Mucosa of gallbladder (tissue), 1 donor: ENCODE measurements at regions not wholly inside any gene's neighbourhood (a gene's known extent, or its start where the extent isn't known, plus 50 kb on each side); places are given as distances from the start of the nearest gene placed in this dataset.
"Not testable (repeated sequence)": the region's sequence is repeated elsewhere in the genome, so short reads cannot be mapped to it uniquely, and the experiment has no call there.

ENCODE experiments used
- DNase-seq: peaks from one replicate; pipeline ENCODE4 v3.0.0-alpha.2; 2020; ENCODE audit warnings: low spot score
- donor health status: DM: no; HTN: no; CAD: no.

- no peak for DNase-seq
These were observed 88.7 kb upstream of the TNIK start for GRCh38 chr3:171548917-171549316.

- DNase-seq = no peak
These were observed 83.6 kb upstream of the TNIK start for GRCh38 chr3:171543759-171544300.

DNA sequence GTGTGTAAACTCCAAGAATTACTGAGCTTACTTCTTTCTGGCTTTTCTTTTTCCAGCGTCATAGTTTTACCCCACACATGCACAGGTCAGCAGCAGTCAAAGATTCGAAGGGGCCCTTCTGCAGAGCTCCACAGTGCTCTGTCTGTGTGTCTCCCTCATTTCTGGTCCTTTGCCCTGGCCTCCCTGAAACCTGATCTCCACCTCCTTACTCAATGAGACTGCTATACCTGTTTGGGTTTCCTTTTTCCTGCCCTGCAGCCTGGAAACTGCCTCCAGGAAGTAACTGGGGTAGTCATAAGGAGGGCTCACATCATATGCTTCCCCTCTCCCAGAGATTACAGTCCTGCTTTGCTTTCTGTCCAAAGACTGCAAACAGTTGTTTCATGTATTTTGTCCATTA, 82.8 kb upstream of the TNIK start:
- no peak for DNase-seq

- DNase-seq = no peak
These were observed 81.4 kb upstream of the TNIK start for GRCh38 chr3:171541647-171542046.

- DNase-seq = no peak
These were observed 81.0 kb upstream of the TNIK start for GRCh38 chr3:171541181-171541580.

GRCh38 chr3:171535799-171536198, 75.6 kb upstream of the TNIK start:
- DNase-seq = no peak

DNA sequence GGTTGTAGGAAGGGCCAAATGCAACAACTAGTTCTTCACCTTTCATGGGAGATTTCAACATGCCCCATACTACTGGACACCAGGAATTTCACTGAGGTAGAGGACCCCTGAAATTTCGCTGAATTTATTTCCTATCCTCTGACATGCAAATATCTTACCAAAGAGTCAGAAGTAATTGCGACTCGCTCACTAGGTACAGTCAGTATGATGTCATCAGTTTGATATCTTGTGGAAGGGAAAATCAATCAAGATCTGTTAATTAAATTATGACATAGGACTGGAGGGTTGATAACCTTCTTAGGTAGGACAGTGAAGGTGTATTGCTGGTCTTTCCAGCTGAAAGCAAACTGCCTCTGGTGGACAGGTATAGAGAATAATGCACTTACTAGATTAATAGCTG, 74.9 kb upstream of the TNIK start:
- DNase-seq = no peak

DNA sequence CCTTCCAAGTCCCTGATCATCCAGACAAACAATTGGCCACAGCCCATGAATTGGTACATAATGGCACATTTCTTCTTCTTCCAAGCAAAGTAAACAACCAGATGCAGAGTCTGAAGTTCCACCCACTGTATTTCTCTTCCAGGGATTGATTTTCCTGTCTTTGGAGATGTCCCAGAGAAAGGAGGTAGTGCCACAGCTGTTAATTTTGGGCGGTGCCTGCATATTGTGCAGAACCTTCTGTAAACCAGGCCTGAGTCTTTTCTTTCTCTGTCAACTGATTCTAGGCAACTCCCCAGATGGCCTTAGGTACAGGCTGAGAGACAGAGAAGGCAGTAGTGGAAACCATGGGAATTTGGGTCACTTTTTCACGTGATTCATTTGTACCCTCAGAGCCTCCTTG, 73.5 kb upstream of the TNIK start:
- DNase-seq = no peak

- DNase-seq = no peak
These were observed 72.1 kb upstream of the TNIK start for GRCh38 chr3:171532294-171532693.

- DNase-seq = no peak
These were observed 71.5 kb upstream of the TNIK start for GRCh38 chr3:171531716-171532115.

DNA sequence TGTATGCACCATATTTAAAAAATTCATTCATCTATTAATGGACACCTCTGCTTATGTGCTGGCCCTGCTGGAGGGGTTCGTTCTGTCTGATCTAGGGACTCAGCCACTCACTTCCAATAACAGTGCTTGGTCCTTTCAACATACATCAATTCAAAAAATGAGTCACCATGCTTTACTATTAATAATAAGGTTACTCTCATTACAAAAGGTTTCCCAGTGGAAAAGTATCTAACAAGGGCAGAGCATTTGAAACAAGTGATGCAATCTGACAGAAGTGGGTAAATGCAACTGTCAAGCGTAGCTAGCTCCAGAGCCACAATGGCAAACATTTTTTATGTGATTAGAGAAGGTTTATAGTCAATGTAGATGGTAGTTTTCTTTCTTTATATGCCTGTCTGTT, 67.9 kb upstream of the TNIK start:
- no peak for DNase-seq

DNA sequence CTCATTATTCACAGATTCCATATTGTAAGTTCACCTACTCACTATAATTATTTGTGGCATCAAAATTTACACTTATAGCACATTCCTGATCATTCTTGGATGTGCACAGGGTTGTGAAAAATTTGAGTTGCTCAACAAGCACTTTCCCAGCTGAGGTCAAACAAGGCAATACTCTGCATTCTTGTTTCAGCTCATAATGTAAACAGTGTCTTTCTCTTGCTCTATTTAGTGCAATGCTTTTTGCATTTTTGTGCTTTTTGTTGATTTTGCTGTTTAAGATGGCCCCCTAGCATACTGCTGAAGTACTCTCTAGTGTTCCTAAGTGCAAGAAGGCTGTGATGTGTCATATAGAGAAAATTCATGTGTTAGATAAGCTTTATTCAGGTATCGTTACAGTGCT, 66.7 kb upstream of the TNIK start:
- DNase-seq = no peak

DNA sequence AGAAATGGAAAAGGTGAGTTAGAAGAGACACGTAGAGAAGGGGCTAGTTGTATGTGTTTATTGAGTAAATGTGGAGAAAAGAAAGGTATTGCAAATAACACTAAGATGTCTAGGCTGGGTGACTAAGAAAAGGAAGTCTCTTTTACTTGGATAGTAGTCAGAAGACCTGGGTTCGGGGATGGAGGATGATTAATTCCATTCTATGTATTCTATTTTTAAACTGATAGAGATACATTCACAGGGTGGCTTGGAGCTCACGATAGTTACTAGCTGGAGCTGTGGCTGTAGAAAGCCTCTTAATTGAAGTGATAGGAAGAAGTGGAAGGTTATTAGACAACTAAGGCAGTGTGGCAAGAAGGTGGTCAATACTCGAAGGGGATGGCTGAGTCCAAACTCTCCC, 65.9 kb upstream of the TNIK start:
- DNase-seq = no peak

DNA sequence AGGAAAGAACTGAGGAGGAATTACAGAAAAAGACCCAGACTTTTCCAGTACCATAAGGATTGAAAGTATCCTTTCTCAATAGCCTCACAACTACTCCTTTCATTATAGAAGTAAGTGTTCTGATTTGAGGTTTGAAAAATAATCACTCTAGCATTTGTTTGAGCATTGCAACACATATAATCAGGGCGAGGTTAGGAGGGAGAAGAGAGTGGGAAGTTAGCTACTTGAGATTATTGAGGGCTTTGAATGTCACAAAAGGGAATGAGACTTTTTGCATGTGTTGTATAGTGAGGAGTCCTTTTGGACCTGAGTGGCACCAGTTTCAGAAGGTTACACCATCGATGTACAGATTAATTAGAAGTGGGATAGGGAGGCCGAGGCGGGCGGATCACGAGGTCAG, 65.2 kb upstream of the TNIK start:
- no peak for DNase-seq

- no peak for DNase-seq
These were observed 64.7 kb upstream of the TNIK start for GRCh38 chr3:171524921-171525310.

GRCh38 chr3:171522651-171523050, 62.4 kb upstream of the TNIK start:
- DNase-seq = no peak

DNA sequence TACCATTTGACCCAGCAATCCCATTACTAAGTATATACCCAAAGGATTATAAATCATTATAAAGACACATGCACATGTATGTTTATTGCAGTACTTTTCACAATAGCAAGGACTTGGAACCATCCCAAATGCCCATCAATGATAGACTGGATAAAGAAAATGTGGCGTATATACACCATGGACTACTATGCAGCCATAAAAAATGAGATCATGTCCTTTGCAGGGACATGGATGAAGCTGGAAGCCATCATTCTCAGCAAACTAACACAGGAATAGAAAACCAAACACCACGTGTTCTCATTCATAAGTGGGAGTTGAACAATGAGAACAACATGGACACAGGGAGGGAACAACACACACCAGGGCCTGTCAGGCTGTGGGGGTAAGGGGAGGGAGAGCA, 59.2 kb upstream of the TNIK start:
- not testable (repeated sequence) for DNase-seq

- no peak for DNase-seq
These were observed 56.6 kb upstream of the TNIK start for GRCh38 chr3:171516765-171517164.

- DNase-seq = no peak
These were observed 54.3 kb upstream of the TNIK start for GRCh38 chr3:171514466-171514865.

GRCh38 chr3:171511450-171511849, 51.2 kb upstream of the TNIK start:
- peak; percentile 77 for DNase-seq
